Dermis microvascular lymphatic vessel endothelial cell (primary cell): ENCODE measurements at regions not wholly inside any gene's neighbourhood (a gene's known extent, or its start where the extent isn't known, plus 50 kb on each side); places are given as distances from the start of the nearest gene placed in this dataset.

ENCODE experiments used
- DNase-seq, 2 donors: peaks; one replicate each; pipeline versions ENCODE4 v3.0.0 to v3.0.0-alpha.2; 2010; ENCODE audit warnings: low read depth in 2 of 2

GRCh38 chr15:96524676-96525417 is 194.3 kb downstream of the NR2F2 start:
- DNase-seq = no peak

- no peak for DNase-seq
Measured at GRCh38 chr15:96535148-96535547, 204.6 kb downstream of the NR2F2 start.

- no peak for DNase-seq
Measured at GRCh38 chr15:96538491-96538890, 208.0 kb downstream of the NR2F2 start.

- no peak for DNase-seq
Measured at GRCh38 chr15:96540283-96540682, 209.8 kb downstream of the NR2F2 start.

GRCh38 chr15:96542130-96542770 is 211.8 kb downstream of the NR2F2 start:
- no peak for DNase-seq

GRCh38 chr15:96544162-96544756 is 213.8 kb downstream of the NR2F2 start:
- no peak for DNase-seq

GRCh38 chr15:96549136-96549535 is 218.6 kb downstream of the NR2F2 start:
- no peak for DNase-seq

GRCh38 chr15:96551196-96551595 is 220.7 kb downstream of the NR2F2 start:
- DNase-seq = no peak

GRCh38 chr15:96551722-96552121 is 221.2 kb downstream of the NR2F2 start:
- DNase-seq = no peak

GRCh38 chr15:96553006-96553405 is 222.5 kb downstream of the NR2F2 start:
- no peak for DNase-seq

GRCh38 chr15:96553451-96553850 is 223.0 kb downstream of the NR2F2 start:
- no peak for DNase-seq

GRCh38 chr15:96553931-96554330 is 223.4 kb downstream of the NR2F2 start:
- DNase-seq = no peak

- no peak for DNase-seq
Measured at GRCh38 chr15:96554541-96554940, 224.0 kb downstream of the NR2F2 start.

- DNase-seq = no peak
Measured at GRCh38 chr15:96559087-96559486, 228.6 kb downstream of the NR2F2 start.

- DNase-seq = no peak
Measured at GRCh38 chr15:96559631-96560030, 229.1 kb downstream of the NR2F2 start.

GRCh38 chr15:96560246-96560895 is 229.9 kb downstream of the NR2F2 start:
- no peak for DNase-seq

- no peak for DNase-seq
Measured at GRCh38 chr15:96561593-96561992, 231.1 kb downstream of the NR2F2 start.

GRCh38 chr15:96564546-96564945 is 234.0 kb downstream of the NR2F2 start:
- no peak for DNase-seq

- no peak for DNase-seq
Measured at GRCh38 chr15:96565266-96565665, 234.8 kb downstream of the NR2F2 start.

GRCh38 chr15:96574782-96575181 is 244.3 kb downstream of the NR2F2 start:
- DNase-seq = no peak

- no peak for DNase-seq
Measured at GRCh38 chr15:96576596-96576995, 246.1 kb downstream of the NR2F2 start.

GRCh38 chr15:96578393-96578792 is 247.9 kb downstream of the NR2F2 start:
- DNase-seq = no peak
